HG03571 (cell line): ENCODE measurements at regions not wholly inside any gene's neighbourhood (a gene's known extent, or its start where the extent isn't known, plus 50 kb on each side); places are given as distances from the start of the nearest gene placed in this dataset.

Experiments
- ATAC-seq: cut with Tn5 transposase; IDR thresholded peaks from one replicate; pipeline ENCODE4 v1.9.1; 2021; ENCODE audit not compliant: unreplicated experiment

DNA sequence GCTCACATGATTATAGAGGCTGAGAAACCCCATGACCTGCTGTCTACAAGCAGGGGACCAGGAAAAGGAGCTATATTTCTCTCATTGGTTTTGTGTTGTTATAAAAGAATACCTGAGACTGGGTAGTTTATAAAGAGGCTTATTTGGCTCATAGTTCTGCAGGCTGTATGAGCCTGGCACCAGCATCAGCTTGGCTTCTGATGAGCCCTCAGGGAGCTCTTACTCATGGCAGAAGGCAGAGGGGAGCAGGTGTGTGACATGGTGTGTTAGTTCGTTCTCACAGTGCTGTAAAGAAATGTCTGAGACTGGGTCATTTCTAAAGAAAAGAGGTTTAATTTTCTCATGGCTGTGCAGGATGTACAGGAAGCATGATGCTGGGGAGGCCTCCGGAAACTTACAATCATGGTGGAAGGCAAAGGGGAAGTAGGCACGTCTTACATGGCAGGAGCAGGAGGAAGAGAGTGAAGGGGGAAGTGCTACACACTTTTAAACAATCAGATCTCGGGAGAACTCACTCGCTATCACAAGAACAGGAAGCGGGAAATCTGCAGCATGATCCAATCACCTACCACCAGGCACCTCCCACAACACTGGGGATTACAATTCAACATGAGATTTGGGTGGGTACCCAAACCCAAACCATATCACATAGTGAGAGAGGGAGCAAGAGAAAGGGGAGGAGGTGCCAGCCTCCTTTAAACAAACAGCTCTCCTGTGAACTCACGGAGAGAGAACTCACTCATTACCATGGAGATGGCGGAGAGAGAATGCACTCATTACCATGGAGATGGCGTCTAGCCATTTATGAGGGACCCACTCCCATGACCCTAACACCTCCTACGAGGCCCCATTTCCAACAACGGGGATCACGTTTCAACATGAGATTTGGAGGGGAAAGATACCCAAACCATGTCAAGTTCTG is 133.4 kb downstream of the JCAD start:
- no peak for ATAC-seq

DNA sequence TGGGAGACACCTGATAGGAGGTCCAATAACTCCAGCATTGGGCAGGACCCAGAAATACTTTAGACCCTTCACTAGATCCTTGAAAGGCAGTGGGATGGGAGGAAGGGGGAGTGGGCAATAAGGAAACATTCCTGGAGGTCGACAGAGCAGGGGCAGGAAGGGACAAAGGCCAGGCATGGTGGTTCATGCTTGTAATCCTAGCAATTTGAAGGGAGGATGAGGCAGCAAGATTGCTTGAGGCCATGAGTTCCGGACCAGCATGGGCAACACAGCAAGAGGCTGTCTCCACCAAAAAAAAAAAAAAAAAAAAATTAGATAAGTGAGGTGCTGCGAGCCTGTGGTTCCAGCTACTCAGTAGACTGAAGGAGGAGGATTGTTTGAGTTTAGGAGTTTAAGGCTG is 134.9 kb downstream of the JCAD start:
- no peak for ATAC-seq

DNA sequence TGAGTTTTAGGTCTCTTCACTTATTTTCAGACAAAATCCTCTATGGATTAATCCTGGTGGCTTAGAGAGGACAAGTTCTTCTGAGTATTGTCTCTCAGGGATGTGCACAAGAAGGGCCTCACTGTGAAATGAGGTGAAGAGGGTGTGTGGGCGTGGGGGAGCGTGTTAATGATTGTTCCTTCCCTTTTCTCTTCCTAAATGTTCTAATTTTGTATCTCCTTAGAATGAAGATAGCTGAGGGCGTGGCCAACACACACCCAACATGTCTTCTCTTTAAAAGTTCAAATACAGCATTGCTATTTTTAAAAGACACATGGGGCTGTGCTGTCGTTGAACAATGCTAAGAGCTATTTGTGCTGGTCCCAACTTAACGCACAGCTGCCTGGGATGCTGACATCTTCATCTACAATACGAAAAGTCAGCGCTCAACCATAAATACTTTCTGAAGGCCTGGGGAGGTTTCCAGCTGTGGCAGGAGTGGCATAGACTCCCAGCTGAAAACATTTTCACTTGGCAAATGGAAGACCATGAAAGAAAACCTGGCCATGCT is 135.9 kb downstream of the JCAD start:
- ATAC-seq = no peak

DNA sequence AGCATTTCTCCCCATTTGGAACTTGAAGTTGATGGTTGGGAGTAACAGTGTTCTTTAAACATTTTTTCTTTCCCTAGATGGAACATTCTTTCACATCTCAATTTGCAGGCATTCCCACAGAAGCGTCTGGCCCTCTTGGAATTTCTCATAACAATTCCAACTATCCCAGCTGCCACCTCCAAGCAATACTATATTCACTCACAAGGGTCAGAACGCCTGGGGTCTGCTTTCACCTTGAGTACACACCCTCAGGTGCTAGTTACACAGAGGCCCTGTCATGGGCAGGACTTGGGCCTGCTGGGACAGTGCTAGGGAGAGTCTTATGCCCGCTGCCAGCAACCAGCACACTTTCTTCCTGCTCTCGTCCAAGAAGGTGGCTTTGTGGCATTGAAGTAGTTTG is 136.5 kb downstream of the JCAD start:
- no peak for ATAC-seq

DNA sequence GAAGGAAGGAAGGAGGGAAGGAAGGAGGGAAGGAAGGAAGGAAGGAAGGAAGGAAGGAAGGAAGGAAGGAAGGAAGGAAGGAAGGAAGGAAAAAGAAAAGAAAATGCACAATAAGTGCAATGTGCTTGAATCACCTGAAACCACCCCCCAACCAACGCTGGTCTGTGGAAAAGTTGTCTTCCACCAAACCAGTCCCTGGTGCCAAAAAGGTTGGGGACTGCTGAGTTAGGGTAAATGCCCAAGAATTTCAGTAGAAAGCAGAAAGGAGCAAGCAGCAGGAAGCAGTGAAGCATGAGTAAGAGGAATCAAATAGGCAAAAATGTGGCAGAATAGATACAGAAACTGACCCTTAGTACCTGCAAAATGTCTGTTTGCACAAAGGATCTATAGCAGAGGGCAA is 137.2 kb downstream of the JCAD start:
- ATAC-seq = no peak

DNA sequence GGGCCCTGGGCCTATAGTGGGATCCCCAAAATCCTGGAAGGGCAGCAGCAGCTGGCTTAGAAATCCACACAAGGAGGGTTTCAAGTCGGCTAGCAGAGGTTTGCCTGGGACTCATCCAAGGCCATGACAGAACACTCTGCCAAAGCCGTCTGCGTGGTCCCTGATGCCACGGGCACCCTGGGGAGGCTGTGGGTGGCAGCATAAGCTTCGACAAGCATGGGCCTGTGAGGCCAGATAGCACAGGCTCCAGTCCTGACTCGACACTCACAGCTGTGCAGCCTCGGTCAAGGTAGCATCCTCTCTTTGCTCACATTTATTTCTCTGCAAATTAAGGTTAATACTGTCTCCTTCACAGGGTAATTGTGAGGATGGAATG is 138.3 kb downstream of the JCAD start:
- no peak for ATAC-seq

DNA sequence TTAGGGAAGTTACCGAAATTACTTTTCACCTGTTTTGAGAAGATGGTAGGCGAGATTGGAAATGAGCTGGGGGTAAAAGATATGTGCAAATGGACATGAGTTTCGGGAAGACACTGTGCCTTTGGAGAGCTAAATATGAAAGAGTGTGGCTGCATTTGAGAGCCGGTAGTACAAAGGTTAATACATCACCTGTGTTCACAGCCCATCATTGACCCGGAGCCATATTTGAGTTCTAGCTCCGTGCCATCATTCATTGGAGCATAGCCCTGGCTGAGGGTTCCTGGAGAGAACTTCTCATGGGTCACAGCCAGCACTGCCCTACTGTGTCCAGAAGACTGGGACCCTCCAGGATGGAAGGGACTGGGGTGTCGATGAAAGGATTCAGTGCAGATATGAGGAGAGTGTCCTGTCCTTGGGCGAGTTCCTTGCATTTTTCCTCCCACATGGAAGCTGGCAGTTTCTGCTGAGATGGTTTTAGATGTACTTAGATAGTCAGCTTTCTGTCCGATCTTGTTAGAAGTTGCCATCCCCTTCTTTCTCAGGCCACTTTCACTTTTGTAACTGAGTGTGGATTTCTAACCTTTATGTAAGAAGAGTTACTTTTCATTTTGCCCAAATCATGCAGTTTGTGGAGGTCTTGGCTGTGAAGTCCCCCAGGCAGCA is 138.8 kb downstream of the JCAD start:
- no peak for ATAC-seq

DNA sequence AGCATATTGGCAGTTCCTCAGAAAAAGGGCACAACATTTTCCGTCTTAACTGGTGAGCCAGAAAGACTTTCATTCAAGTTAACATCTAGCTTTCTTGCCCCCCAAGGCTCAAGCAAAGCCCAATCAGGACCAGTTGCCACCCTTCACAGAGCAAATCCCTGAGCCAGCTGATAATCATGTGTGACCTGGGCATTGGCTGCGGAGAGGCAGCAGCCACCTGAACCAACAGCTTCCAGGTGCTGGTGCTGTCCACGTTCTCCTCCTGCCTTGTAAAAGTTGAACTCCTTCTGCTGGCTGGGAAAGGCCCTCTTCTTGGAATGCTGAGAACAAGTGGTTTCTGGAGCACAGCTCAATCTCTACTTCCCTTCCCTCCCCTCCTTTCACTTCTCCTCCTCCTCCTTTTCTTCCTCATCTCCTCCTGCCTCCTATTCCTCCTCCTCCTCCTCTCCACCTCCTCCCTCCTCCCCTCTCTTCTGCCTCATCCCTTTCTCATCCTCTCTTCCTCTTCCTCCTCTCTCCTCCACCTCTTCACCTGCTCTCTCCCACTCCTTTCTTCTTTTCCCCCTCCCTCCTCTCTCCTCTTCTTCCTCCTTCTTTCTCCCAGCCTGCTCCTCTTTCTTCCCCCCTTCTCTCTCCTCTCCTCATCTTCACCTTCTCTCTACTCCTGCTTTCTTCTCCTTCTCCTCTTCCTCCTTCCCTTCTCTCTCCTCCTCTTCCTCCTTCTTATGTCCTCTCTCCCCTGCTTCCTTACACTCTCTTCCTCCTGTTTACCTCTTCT is 140.6 kb downstream of the JCAD start:
- no peak for ATAC-seq

DNA sequence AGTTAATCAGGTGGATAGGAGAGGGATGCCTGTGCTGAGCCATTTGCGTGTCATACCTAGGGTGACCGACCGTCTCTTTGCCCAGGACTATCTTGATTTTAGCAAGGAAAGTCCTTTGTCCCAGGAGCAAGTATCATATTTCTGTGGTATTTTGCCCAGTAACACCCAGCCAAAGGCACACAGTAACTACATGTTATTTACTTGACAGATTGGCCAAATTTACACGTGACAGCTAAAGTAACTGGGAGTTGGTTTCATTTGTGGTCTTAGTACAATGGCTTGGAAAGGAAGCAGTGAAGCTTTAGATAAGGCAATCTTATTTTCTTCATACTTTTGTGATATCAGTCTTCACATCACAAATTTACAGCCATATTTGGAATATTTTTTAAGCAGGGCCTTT is 142.1 kb downstream of the JCAD start:
- ATAC-seq = no peak

DNA sequence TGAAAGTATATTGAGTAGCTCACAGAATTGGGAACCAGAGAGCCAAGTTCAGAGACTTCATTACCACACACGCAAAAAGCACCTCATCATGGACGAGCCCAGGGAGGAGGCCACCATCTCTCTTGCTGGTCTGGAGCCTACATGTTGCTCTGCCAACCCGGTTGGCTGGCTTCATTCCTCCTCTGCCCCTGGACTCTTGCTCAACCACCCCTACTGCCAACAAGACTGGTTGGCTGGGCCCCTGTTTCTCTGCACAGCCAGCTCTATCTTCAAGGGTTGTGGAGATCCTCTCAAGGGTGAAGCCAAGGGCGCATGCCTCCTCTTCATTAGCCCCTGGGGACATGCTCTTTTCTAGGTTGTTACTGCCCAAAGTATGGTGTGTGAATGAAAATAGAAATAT is 142.7 kb downstream of the JCAD start:
- ATAC-seq = no peak

DNA sequence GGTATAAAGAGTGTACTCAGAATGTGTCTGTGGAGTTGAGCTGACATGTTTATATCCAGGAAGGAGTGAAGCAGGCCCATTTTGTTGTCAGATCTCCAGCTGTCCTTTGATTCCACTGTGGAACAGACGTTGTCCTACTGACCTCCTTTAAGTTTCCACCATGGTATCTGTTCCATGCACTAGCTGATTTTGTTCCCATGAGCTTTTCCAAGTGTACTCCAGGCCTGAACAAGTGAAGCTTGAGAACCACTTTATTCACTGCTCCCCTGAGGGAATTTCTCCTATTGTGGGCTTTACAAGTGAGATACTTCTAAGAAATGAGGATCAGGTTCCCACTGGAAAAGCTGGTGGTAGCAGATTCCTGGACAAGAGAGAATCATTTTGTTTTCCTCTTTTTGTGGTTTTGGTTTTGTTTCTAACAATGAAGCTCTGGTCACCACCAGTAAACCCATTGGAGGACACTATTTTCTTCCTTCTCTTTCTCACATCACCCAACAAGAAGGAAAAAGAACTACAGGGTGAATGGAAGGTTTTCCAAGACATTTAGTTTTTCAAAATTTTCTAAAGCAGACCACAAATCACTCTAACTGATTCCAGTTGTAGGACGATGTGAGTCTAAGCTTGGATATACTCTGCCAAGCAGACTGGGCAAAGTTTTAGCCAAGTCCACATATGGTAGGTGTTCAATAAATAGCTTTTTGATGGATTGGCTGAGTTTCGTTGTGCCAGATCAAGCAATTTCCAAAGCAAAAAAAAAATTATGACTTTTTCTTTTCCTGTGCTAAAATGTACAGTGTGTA is 144.2 kb downstream of the JCAD start:
- ATAC-seq = no peak

DNA sequence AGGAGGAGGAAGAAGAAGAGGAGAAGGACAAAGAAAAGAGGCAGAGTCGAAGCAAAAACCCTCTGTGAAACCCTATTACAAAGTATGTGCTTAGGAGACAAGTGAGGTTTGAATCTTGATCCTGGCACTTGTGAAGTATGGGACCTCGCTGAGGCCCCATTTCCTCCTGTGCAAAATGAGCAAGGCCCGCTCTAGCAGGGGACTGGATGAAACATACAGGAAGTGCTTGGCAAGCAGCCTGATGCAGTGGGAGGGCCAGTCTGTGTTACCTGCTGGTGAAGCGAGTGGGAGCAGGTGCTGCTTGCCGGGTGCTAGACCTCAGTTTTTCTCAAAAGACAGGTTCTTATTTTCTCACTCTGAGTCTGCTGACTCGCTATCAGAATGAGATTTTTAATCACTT is 150.4 kb downstream of the JCAD start:
- no peak for ATAC-seq

DNA sequence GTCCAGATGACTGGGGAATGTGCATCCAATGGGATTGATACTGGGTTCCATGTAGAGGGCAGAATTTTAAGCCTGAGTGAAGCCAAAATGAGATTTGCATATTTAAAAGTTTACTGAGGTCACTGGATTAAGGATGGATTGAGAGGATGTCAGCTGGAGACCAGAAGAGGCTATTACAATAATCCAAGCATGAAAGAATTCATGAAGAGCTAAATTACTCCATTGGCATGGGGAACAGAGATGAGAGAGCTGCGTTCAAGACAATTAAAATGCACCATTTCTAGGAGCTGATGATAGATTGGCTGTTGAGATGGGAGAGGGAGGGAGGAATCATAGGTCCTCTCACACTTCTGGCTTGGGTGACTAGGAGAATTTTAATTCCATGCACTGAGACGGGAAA is 158.5 kb downstream of the JCAD start:
- ATAC-seq = no peak

DNA sequence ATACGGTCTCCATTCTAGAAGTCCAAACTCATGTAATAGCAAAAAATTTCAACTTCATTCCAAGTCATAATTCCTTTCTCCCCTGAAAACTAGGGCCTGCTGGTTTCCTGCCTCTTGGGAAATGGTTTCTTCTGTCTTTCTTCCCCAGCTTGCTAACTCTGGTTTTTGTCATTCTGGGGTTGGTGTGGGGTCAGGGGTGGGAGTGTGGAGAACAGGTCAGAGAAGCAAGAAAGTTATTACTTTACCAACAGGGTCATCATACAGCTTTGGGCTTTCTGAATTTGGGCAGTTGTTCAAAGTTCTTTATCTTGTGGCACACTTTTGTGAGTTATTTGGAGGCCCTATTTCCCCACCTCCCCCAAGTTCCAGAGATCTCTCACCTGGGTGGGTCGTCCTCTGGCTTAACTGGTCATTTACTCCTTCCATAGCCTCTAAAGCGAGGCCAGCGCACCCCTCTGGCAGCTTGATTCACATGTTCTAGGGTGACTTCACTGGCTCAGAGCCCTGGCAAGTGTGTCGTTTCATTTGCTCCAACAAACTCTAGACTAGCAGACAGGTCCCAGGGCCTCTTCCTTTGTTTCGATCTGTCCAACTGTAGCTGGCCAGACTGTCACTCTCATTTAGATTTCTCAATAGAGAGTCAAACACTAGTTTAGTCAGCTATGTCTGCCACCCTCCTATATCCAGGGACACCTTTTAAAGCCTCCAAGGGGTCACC is 161.2 kb downstream of the JCAD start:
- ATAC-seq = no peak

DNA sequence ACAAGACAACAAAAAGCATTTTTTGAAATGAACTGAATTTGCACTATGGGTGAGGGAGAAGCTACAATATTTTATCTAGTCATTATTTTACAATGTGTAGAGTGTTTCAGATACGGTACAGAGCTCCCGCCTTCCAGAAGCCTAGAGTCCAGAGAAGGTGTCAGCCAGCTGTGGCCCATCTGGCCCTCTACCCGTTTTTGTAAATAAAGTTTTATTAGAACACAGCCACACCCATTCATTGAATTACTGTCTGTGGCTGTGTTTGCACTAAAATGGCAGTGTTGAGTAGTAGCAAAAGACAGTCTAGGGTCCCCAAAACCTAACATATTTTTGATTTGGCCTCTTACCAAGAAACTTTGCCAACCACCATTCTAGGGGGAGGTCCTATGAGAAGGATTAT is 162.0 kb downstream of the JCAD start:
- no peak for ATAC-seq

DNA sequence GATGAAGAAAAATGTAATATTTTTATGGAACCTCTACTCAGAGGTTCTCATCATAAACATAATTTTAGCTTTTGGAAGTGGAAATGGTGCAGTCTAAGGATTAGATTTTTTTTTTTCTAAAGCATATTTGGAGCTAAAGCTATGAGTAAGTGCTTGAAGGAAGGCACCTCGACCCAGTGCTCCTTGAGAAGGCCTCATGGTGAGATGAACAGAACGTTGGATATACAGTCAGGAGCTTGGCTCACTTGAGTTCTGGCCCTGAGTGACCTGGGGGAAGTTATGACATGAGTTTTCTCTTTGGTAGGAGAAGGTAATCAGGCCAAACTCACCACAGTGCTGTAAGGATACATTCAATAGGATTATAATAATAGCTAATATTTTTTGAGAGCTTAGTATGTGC is 163.3 kb downstream of the JCAD start:
- ATAC-seq = no peak

DNA sequence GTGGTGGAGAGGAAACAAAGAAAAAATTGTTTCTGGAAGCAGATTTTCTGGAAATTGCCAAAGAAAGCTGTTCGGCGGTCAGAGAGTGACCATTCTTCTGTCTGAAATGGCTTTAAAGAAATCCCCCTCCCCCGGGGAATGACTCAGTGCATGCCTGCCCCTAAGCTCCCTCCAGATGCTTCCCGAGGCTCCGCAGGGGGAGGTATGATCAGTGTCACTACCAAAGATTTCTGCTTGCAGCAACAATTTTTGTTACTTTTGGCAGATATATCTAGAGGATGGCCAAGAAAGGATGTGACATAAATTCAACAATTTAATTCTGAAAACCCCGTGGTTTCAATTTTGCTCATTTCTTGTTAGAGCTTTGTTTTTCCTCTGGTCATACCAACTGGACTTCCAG is 163.9 kb downstream of the JCAD start:
- ATAC-seq = no peak

DNA sequence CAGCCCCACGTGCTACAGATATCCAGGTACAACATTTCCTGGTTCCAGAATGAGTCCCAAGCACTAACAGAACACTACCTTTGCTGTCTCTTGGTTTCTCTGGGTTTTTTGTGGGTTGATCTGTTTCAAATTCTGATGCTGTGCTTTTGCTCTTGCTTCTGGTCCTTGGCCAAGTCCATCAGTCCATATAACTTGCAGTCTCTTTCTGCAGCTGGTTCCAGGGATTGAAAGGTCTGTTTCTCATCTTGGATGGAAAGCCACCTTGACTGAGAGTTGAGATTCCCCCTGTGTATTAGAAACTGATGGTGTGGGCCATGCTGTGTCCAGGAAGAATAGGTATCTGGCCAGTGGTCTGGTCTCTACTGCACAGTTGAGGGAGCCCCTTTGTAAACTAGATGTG is 171.1 kb downstream of the JCAD start:
- ATAC-seq = no peak

DNA sequence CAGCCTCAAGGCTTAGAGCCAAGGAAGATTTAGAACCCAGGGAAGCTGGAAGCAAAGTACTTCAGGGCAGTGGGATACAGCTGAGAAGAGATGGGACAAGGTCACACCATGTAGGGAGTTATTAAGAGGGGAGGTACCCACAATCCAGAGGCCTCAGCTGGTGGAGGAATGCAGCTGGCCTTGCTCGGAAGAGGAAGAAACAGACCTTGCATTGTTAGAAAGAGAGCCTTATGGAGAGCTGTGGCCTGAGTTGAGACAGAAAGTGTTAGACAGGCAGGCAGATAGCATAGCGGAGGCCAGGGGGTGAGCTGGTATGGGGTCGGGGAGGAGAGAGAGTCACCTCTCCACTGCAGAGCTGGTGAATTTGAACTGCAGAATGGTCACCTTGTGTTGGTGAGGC is 173.1 kb downstream of the JCAD start:
- no peak for ATAC-seq

DNA sequence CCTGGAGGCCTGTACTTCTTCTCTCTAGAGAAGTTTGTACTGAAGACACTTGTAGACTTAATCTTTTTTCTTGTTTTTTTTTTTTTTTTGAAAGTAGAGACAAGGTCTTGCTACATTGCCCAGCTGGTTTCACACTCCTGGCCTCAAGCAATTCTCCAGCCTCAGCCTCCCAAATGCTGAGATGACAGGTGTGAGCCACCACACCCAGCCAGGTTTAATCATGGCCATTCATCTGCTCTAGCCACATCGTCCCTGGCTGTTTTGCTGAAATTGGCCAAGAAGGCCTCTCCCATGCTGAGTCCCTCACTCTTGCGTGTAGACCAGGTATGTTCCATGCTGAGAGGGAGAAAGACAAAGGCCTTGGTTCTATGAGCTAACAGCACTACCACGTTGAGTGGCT is 176.2 kb downstream of the JCAD start:
- no peak for ATAC-seq
